ENCODE measurements at regions not wholly inside any gene's neighbourhood (a gene's known extent, or its start where the extent isn't known, plus 50 kb on each side); places are given as distances from the start of the nearest gene placed in this dataset.
"Not testable (repeated sequence)": the region's sequence is repeated elsewhere in the genome, so short reads cannot be mapped to it uniquely, and the experiment has no call there.

DNA sequence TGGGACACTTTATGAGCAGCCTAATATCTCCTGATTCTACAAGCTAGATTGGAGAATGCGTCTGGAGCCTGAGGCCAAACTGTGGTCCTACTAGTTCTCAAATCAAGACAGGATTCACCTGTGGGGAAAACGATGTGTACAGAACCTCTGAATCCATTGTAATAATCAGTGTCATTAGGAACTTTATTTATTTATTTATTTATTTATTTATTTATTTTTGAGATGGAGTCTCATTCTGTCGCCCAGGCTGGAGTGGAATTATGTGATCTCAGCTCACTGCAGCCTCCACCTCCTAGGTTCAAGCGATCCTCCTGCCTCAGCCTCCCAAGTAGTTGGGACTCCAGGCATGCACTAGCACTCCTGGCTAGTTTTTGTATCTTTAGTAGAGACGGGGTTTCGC is 52.6 kb upstream of the KIF26B start:
- not testable (repeated sequence) for H3K4me3 ChIP-seq (ENCODE audit: low read length); H3F3A ChIP-seq (ENCODE audit: insufficient read depth, low read length, poor library complexity, severe bottlenecking); H3K9ac ChIP-seq (ENCODE audit: low read length); H2AFZ ChIP-seq (ENCODE audit: low read depth, low read length); H3K27ac ChIP-seq (ENCODE audit: low read length); H3K9me3 ChIP-seq (ENCODE audit: low read length); H3K4me2 ChIP-seq (ENCODE audit: low read length); H3K79me2 ChIP-seq (replicated peaks; ENCODE audit: insufficient read depth, low read length); H3K36me3 ChIP-seq (ENCODE audit: insufficient read depth, low read length); H3K27me3 ChIP-seq (ENCODE audit: insufficient read depth, low read depth, low read length); H3K9me2 ChIP-seq (ENCODE audit: insufficient read depth, low read length); H4K20me1 ChIP-seq (ENCODE audit: insufficient read depth)

DNA sequence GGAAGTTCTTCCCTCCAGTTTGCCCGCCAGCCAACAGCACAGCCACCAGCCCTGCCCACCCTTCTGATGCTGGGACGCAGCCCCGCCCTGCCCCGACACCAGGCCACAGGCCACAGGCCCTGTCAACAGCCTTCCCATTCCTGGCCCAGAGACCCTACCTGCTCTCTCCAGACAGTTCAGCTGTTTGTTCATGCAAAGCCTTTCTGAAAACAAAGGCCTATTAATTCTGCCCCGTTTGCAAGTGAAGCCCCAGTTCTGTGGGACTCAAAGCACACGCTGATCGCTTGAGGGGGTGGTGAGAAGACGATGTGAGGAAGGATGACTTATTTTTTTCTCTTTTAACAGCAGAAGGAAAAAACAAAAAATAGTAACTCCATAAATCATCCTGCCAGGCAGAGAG is 55.4 kb upstream of the KIF26B start:
- Histone ChIP-seq H2AFZ (ENCODE audit: low read depth, low read length) (no peak overlapping the region), H3K9me2 (ENCODE audit: insufficient read depth, low read length) (no peaks in the 10 kb centered on the region), H3K27me3 (ENCODE audit: insufficient read depth, low read depth, low read length) (no peaks in the 10 kb centered on the region), H3K36me3 (ENCODE audit: insufficient read depth, low read length) (no peaks in the 10 kb centered on the region), H3F3A (ENCODE audit: insufficient read depth, low read length, poor library complexity, severe bottlenecking) (no peaks in the 10 kb centered on the region), H3K79me2 (replicated peaks; ENCODE audit: insufficient read depth, low read length) (no peaks in the 10 kb centered on the region), H3K4me2 (ENCODE audit: low read length) (no peak overlapping the region), H3K9me3 (ENCODE audit: low read length) (no peaks in the 10 kb centered on the region), H3K27ac (ENCODE audit: low read length) (no peak overlapping the region), H4K20me1 (ENCODE audit: insufficient read depth) (no peaks in the 10 kb centered on the region), H3K9ac (ENCODE audit: low read length) (no peak overlapping the region), H3K4me3 (ENCODE audit: low read length) (no peak overlapping the region)
- TF ChIP-seq RAD21 (conservative IDR thresholded peaks at IDR 0.05) = no peak
- TF ChIP-seq MXI1 (conservative IDR thresholded peaks at IDR 0.05; ENCODE audit: poor library complexity, severe bottlenecking) = no peak
- no peak for TF ChIP-seq POLR2AphosphoS5 (IDR thresholded peaks at IDR 0.05)
- no peak for TF ChIP-seq EP300 (conservative IDR thresholded peaks at IDR 0.05; ENCODE audit: poor library complexity, severe bottlenecking)
- TF ChIP-seq SMC3 (conservative IDR thresholded peaks at IDR 0.05; ENCODE audit: poor library complexity) = no peak
- TF ChIP-seq, protein P1, sequence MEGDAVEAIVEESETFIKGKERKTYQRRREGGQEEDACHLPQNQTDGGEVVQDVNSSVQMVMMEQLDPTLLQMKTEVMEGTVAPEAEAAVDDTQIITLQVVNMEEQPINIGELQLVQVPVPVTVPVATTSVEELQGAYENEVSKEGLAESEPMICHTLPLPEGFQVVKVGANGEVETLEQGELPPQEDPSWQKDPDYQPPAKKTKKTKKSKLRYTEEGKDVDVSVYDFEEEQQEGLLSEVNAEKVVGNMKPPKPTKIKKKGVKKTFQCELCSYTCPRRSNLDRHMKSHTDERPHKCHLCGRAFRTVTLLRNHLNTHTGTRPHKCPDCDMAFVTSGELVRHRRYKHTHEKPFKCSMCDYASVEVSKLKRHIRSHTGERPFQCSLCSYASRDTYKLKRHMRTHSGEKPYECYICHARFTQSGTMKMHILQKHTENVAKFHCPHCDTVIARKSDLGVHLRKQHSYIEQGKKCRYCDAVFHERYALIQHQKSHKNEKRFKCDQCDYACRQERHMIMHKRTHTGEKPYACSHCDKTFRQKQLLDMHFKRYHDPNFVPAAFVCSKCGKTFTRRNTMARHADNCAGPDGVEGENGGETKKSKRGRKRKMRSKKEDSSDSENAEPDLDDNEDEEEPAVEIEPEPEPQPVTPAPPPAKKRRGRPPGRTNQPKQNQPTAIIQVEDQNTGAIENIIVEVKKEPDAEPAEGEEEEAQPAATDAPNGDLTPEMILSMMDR (IDR thresholded peaks at IDR 0.05; ENCODE audit: poor library complexity, severe bottlenecking) = no peak
- TF ChIP-seq, protein P2, sequence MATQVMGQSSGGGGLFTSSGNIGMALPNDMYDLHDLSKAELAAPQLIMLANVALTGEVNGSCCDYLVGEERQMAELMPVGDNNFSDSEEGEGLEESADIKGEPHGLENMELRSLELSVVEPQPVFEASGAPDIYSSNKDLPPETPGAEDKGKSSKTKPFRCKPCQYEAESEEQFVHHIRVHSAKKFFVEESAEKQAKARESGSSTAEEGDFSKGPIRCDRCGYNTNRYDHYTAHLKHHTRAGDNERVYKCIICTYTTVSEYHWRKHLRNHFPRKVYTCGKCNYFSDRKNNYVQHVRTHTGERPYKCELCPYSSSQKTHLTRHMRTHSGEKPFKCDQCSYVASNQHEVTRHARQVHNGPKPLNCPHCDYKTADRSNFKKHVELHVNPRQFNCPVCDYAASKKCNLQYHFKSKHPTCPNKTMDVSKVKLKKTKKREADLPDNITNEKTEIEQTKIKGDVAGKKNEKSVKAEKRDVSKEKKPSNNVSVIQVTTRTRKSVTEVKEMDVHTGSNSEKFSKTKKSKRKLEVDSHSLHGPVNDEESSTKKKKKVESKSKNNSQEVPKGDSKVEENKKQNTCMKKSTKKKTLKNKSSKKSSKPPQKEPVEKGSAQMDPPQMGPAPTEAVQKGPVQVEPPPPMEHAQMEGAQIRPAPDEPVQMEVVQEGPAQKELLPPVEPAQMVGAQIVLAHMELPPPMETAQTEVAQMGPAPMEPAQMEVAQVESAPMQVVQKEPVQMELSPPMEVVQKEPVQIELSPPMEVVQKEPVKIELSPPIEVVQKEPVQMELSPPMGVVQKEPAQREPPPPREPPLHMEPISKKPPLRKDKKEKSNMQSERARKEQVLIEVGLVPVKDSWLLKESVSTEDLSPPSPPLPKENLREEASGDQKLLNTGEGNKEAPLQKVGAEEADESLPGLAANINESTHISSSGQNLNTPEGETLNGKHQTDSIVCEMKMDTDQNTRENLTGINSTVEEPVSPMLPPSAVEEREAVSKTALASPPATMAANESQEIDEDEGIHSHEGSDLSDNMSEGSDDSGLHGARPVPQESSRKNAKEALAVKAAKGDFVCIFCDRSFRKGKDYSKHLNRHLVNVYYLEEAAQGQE (IDR thresholded peaks at IDR 0.05; ENCODE audit: borderline replicate concordance) = no peak
- TF ChIP-seq EZH2 (IDR thresholded peaks at IDR 0.05; ENCODE audit: borderline replicate concordance, insufficient read depth, low read length, poor library complexity, severe bottlenecking) = no peak
- no peak for TF ChIP-seq TAF1 (IDR thresholded peaks at IDR 0.05; ENCODE audit: low read depth)

DNA sequence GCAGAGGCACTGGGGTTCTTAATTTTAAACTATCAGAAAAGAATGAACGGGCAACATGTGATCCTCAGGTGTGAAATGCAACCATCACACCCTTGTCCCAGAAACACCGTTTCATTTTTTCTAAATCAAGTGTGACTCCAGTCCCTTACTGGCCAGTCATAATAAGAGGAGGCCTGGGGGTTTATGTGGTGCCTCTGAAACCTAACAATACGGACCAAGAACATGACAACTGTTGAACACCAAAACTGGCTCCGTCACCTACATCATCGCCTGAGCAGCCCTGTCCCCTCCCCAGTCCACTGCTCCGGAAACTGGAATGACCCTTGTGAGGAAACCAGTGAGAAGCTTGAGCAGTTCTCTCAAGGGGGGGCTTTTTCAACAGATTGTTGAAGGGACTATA is 55.9 kb upstream of the KIF26B start:
- no peak overlapping the region for H3K27ac ChIP-seq (ENCODE audit: low read length)

More for the DNA sequence above, 55.9 kb upstream of the KIF26B start:
- Histone ChIP-seq H2AFZ (ENCODE audit: low read depth, low read length) (no peak overlapping the region), H3K9me2 (ENCODE audit: insufficient read depth, low read length) (no peaks in the 10 kb centered on the region), H3K36me3 (ENCODE audit: insufficient read depth, low read length) (no peaks in the 10 kb centered on the region), H3K9me3 (ENCODE audit: low read length) (no peaks in the 10 kb centered on the region), H3K4me2 (ENCODE audit: low read length) (no peak overlapping the region), H3K4me3 (ENCODE audit: low read length) (no peak overlapping the region), H3K79me2 (replicated peaks; ENCODE audit: insufficient read depth, low read length) (no peaks in the 10 kb centered on the region), H3K27me3 (ENCODE audit: insufficient read depth, low read depth, low read length) (no peaks in the 10 kb centered on the region), H3F3A (ENCODE audit: insufficient read depth, low read length, poor library complexity, severe bottlenecking) (no peaks in the 10 kb centered on the region), H4K20me1 (ENCODE audit: insufficient read depth) (no peaks in the 10 kb centered on the region), H3K9ac (ENCODE audit: low read length) (no peak overlapping the region)
- TF ChIP-seq EZH2 (IDR thresholded peaks at IDR 0.05; ENCODE audit: borderline replicate concordance, insufficient read depth, low read length, poor library complexity, severe bottlenecking) (no peak), POLR2AphosphoS5 (IDR thresholded peaks at IDR 0.05) (no peak), EP300 (conservative IDR thresholded peaks at IDR 0.05; ENCODE audit: poor library complexity, severe bottlenecking) (no peak), TAF1 (IDR thresholded peaks at IDR 0.05; ENCODE audit: low read depth) (no peak), SMC3 (conservative IDR thresholded peaks at IDR 0.05; ENCODE audit: poor library complexity) (no peak), MXI1 (conservative IDR thresholded peaks at IDR 0.05; ENCODE audit: poor library complexity, severe bottlenecking) (no peak), RAD21 (conservative IDR thresholded peaks at IDR 0.05) (no peak)
- TF ChIP-seq, protein P1 (IDR thresholded peaks at IDR 0.05; ENCODE audit: poor library complexity, severe bottlenecking) = no peak
- TF ChIP-seq, protein P2 (IDR thresholded peaks at IDR 0.05; ENCODE audit: borderline replicate concordance) = no peak

Measured in neural cell (in vitro differentiated cells).